GM12865 (cell line): ENCODE measurements at regions not wholly inside any gene's neighbourhood (a gene's known extent, or its start where the extent isn't known, plus 50 kb on each side); places are given as distances from the start of the nearest gene placed in this dataset.

Experiments used
- DNase-seq: peaks from one replicate; pipeline ENCODE4 v3.0.0; 2010; ENCODE audit warnings: low read depth
- H3K4me3 ChIP-seq: 2 replicates; pipeline ENCODE4 v1.5.1; 2011; ENCODE audit warnings: mild to moderate bottlenecking, low read depth, low read length, control low read depth
- TF ChIP-seq, protein P1 (sequence below): IDR thresholded peaks from 2 replicates; pipeline ENCODE4 v1.5.1; 2011; ENCODE audit warnings: low read length, control low read depth, low read depth, inconsistent platforms; ENCODE audit not compliant: insufficient read depth; ENCODE audit errors: missing control alignments

DNA sequence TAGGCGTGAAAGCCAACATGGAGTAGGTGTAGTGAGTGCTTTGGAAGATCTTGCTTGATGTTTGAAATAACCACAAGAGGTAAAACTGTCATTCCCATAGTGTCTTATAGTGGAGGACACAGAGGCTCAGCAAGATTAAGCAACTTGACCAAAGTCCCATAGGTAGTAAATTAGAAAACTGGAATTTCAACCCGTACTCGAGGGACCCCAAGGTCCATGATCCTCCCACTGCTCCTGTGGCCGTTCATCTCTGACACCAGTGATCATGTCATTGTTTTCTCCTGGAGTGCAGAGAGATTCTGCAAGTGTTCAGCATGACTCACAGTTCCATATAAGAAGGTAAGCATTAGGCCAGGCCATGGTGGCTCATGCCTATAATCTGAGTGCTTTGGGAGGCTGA lies 126.9 kb downstream of the FGF9 start:
- DNase-seq, result no peak
- H3K4me3 ChIP-seq, result no peak overlapping the region
- TF ChIP-seq, protein P1, sequence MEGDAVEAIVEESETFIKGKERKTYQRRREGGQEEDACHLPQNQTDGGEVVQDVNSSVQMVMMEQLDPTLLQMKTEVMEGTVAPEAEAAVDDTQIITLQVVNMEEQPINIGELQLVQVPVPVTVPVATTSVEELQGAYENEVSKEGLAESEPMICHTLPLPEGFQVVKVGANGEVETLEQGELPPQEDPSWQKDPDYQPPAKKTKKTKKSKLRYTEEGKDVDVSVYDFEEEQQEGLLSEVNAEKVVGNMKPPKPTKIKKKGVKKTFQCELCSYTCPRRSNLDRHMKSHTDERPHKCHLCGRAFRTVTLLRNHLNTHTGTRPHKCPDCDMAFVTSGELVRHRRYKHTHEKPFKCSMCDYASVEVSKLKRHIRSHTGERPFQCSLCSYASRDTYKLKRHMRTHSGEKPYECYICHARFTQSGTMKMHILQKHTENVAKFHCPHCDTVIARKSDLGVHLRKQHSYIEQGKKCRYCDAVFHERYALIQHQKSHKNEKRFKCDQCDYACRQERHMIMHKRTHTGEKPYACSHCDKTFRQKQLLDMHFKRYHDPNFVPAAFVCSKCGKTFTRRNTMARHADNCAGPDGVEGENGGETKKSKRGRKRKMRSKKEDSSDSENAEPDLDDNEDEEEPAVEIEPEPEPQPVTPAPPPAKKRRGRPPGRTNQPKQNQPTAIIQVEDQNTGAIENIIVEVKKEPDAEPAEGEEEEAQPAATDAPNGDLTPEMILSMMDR, result no peak

DNA sequence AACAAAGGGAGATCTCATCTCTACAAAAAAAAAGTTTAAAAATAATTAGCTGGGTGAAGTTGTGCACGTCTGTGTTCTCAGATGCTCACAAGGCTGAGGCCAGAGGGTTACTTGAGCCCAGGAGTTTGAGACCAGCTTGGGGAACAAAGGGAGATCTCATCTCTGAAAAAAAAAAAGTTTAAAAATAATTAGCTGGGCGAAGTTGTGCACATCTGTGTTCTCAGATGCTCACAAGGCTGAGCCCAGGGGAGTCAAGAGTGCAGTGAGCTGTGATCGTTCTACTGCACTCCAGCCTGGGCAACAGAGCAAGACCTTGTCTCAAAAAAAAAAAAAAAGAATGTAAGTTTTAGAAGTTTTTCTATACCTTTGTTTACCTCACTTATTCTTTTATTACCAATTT lies 127.3 kb downstream of the FGF9 start:
- TF ChIP-seq, protein P1, result no peak
- no peak for DNase-seq
- H3K4me3 ChIP-seq, result no peak overlapping the region

DNA sequence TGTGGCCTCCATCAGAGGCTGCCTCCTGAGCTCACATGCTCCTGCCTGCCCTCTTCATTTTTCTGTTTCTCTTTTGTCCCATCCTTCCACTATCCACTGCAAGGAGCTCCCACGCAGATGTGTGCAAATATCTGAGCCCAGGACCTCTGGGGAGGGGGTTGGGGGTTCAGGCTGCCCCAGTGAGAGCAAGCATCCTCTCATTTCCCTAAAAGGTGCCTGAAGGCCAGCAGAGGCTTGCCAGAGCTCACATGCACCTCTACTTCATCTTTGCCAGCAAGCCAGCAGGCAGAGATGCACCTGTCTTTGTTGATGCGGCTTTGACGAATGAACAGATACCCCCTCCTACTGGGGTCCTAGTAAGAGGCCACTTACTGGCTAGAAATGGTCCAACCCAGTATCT lies 128.8 kb downstream of the FGF9 start:
- TF ChIP-seq, protein P1, result no peak
- DNase-seq, result no peak
- H3K4me3 ChIP-seq, result no peak overlapping the region

DNA sequence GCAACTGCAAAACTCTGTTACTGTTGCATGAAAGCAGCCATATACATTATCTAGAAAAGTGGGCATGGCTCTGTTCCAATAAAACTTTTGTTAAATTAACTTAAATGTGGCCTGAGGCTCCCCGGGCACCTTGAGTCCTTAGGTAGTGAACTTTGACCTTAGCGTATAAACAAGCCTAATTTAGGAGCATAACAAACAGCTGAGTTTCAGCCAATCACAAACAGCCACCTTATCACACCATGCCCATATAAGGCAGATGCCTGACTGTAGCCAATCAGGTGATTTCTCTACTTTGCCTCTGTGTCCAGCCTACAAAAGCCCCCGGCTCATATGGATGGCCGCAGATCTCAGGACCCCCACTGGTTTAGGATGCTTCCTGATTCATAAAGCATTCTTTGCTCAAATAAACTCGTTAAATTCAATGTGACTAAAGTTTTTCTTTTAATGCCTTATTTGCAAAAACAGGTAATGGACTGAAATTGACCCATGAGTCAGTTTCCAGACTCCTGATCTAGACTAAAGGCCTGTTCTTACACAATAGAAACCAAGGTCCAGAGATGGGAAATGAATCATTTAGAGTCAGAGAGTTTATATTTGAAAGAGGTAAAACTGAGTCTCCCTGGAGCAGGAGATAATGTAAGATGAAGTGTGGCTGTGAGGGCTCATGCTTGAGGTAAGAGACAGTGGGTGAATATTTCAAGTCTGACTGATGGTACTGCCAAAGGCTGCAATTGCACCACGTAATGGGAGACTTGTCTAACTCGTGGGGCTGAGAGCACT lies 130.2 kb downstream of the FGF9 start:
- TF ChIP-seq, protein P1, result no peak
- no peak overlapping the region for H3K4me3 ChIP-seq

DNA sequence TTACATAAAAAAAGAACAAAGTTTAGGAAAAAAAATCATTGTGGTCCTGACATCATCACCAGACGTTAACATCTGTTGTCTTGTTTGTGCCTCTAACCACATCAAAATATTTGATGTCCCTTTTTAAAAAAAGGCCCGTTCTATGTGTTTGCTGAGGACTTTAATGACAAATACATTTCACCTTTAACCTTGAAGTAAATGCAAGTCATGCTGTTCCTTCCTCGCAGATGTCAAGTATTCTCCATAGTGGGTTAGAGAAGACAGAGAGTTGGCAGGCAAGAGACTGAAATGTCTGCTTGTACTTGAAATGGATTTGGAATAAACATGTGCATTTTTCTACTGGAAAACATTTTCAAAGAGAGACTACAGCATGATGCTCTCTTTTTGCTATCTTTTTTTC lies 134.9 kb downstream of the FGF9 start:
- TF ChIP-seq, protein P1, result no peak
- no peak overlapping the region for H3K4me3 ChIP-seq
- DNase-seq, result no peak

More for the DNA sequence above, 130.2 kb downstream of the FGF9 start:
- no peak for DNase-seq

DNA sequence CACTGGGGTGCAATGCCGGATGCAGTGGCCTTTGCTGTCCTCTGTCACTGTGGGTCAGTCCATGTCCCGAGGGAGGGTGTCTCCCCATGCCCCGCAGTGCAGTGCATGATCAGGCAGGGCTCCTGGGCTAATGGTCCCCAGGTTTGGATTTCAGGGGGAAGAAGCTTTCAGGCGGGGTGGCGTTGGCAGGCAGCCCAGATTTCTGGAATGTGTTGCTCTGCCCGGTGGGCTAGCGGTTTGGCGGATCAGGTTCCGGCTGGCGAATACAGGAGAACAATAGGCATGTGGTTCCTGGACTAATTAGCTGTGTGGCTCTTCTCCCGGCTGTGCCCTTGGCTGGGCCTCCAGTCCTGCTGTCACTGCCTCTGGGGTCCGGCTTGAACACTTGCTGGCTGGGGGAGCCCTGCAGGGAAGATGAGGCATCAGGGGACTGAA lies 141.3 kb downstream of the FGF9 start:
- H3K4me3 ChIP-seq, result no peak overlapping the region
- no peak for DNase-seq
- TF ChIP-seq, protein P1, result no peak

DNA sequence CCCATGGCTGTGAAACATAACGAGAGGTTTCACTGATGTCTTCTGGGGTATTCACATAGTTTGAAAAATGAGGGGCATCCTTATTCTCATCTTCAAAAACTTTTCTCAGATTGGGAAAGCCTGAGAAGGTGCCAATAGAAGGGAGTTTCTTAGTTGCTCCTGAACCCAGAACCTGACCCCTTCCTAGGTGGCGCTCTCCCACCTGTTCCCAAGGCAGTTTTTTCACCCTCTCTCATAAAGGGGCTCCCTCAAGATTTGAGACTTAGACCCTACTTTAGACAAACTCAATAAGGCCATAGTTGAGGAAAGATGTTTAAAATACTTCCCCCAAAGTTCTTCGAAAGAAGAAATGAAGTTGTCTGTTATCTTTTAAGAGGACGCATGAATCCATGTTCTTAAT lies 142.2 kb downstream of the FGF9 start:
- H3K4me3 ChIP-seq, result no peak overlapping the region
- TF ChIP-seq, protein P1, result peak; percentile 1
- DNase-seq, result no peak
